HUES6 (cell line): ENCODE measurements at regions not wholly inside any gene's neighbourhood (a gene's known extent, or its start where the extent isn't known, plus 50 kb on each side); places are given as distances from the start of the nearest gene placed in this dataset.

Source experiments
- H3K27ac ChIP-seq: 2 replicates; pipeline ENCODE4 v1.7.0; 2013; ENCODE audit warnings: low read depth, mild to moderate bottlenecking, low read length, inconsistent platforms
- H3K27me3 ChIP-seq: 2 replicates; pipeline ENCODE4 v1.6.1; 2013; ENCODE audit warnings: low read length; ENCODE audit not compliant: control insufficient read depth, insufficient read depth
- H3K36me3 ChIP-seq: 2 replicates; pipeline ENCODE4 v1.6.1; 2013; ENCODE audit warnings: low read length; ENCODE audit not compliant: control insufficient read depth, insufficient read depth
- H3K4me1 ChIP-seq: 2 replicates; pipeline ENCODE4 v1.6.1; 2013; ENCODE audit warnings: low read length; ENCODE audit not compliant: control insufficient read depth, insufficient read depth
- H3K4me3 ChIP-seq: 2 replicates; pipeline ENCODE4 v1.5.1; 2013; ENCODE audit warnings: low read depth, low read length
- H3K9ac ChIP-seq: one replicate; pipeline ENCODE4 v1.6.1; 2013; ENCODE audit warnings: mild to moderate bottlenecking, low read length
- H3K9me3 ChIP-seq: 2 replicates; pipeline ENCODE4 v1.6.1; 2013; ENCODE audit warnings: low read depth, low read length; ENCODE audit not compliant: control insufficient read depth, insufficient read depth

DNA sequence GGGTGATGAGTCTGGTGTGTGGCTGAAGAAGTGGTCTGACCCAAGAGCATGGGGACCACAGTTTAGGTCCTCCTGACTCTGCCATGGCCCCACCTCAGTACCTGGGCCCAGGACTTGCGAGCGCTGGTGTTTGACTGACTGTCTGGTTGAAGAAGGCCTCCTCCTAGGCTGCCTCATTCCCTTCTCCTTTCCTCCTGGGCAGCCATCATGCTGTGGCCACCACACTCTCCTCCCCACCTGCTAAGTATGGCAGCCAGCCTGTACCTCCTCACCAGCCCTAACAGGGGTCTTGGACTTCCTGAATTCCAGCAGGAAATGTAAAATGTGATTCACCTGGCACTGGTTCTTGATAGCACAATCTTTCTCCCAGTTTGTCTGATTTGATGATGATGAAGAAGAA lies 156.8 kb upstream of the GPR26 start:
- Histone ChIP-seq H3K27ac (no peak overlapping the region), H3K4me1 (peaks cover 15% of the 10 kb centered on the region), H3K36me3 (no peaks in the 10 kb centered on the region), H3K9ac (no peak overlapping the region), H3K4me3 (no peak overlapping the region), H3K9me3 (no peaks in the 10 kb centered on the region), H3K27me3 (no peaks in the 10 kb centered on the region)

DNA sequence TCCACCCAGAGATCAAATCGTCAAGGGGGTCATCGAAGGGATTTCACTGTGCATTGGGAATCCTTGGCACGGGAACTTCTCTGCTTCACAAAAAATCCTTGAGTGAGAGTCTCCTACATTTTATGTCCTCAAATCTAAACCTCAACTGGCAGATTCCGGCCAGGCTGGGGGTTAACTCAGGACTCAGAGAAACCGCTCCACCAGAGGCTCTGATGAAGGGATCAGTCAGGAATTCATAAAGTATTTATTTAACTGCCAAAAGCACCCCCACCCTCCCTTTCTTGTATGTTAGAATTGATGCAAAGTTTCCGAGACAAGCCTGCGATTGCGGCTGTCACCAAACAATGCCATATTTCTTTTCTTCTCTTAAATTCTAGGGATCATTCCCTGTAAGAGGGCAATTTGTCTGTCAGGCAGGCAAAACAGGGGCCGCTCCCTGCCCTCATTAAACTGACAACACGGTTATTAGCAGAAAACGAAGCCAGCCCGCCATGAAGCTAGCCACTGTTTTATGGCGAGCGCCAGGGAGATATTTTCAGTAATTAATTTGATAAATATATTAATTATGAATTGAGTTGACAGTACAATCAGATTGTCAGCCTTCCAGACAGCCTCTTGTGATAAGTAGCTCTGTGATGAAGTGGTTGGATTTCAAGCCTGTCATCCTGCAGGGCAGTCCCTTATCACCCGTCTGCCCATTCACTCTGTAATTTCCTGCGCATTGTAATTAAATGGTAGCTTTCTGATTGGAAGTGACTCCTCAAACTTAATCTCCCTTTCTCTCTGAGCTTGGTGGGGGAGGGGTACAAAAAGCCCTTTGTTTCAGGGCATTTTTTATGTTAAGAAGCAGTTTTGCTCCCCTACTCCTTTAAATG lies 153.0 kb upstream of the GPR26 start:
- H3K4me3 ChIP-seq, result no peak overlapping the region
- H3K27ac ChIP-seq, result no peak overlapping the region
- no peak overlapping the region for H3K9ac ChIP-seq

DNA sequence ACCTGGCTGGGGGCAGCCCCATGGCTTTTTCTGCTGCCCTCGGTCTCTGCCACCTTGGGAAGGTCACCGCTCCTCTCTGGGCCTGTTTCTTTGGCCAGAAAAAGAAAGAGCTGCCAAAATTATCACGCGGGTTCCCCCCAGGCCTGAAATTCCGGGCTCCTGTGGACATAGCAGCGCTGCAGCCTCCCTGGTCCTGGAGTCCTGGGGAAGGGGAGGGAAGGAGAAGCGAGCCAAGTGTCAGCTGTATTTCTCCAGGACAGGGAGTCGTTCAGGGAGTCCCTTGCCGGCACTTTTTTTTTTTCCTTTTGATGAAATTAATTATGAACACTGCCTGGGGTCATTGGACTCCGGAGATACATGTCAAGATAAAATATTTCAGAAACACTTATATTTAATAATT lies 152.3 kb upstream of the GPR26 start:
- Histone ChIP-seq H3K9me3 (no peaks in the 10 kb centered on the region), H3K27me3 (no peaks in the 10 kb centered on the region), H3K4me1 (peaks cover 20% of the 10 kb centered on the region), H3K9ac (no peak overlapping the region), H3K27ac (no peak overlapping the region), H3K4me3 (no peak overlapping the region), H3K36me3 (no peaks in the 10 kb centered on the region)

More for the DNA sequence above, 153.0 kb upstream of the GPR26 start:
- H3K4me1 ChIP-seq, result peaks cover 20% of the 10 kb centered on the region
- no peaks in the 10 kb centered on the region for H3K9me3 ChIP-seq
- no peaks in the 10 kb centered on the region for H3K36me3 ChIP-seq
- no peaks in the 10 kb centered on the region for H3K27me3 ChIP-seq

DNA sequence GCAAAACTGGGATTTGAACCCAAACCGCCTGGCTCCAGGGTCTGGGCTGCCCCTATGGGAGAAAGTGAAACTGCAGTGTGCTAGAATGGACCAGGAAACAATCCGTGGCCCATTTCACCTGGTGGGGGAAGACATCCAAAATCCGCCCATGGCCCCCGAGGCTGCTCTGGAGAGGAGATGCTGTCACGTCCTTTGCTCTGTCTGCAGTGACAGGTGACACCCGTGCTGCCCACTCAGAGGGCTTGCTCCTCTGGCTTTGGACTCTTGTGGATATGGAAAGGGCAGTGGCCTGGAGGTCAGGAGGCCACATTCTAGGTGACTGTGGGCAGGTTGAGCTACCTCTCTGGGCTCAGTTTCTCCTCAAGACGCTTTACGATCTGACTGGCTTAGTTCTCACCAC lies 151.2 kb upstream of the GPR26 start:
- H3K9me3 ChIP-seq, result no peaks in the 10 kb centered on the region
- no peak overlapping the region for H3K9ac ChIP-seq
- no peak overlapping the region for H3K27ac ChIP-seq
- H3K4me1 ChIP-seq, result peaks cover 20% of the 10 kb centered on the region
- no peak overlapping the region for H3K4me3 ChIP-seq
- H3K36me3 ChIP-seq, result no peaks in the 10 kb centered on the region
- no peaks in the 10 kb centered on the region for H3K27me3 ChIP-seq

DNA sequence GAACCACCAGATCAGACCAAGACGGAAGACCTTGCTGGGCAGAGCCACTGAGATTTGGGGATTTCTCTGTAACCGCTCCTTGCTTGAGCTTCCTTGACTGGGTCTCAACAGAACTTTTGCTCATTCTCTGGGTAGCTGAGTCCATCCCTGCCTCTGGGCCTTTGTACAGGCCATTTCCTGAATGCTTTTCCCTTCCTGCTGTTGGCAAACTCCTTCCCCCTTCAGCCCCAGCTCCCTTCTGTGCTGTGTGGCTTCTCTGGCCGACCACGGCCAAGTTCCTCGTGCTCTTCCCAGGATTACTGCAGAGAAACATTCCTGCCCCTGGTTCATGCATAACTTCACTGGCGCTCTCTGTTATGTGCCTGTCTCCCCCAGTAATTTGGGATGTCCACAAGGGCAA lies 150.5 kb upstream of the GPR26 start:
- Histone ChIP-seq H3K9ac (no peak overlapping the region), H3K36me3 (no peaks in the 10 kb centered on the region), H3K4me3 (no peak overlapping the region), H3K27ac (no peak overlapping the region), H3K4me1 (peaks cover 20% of the 10 kb centered on the region), H3K9me3 (no peaks in the 10 kb centered on the region), H3K27me3 (no peaks in the 10 kb centered on the region)

DNA sequence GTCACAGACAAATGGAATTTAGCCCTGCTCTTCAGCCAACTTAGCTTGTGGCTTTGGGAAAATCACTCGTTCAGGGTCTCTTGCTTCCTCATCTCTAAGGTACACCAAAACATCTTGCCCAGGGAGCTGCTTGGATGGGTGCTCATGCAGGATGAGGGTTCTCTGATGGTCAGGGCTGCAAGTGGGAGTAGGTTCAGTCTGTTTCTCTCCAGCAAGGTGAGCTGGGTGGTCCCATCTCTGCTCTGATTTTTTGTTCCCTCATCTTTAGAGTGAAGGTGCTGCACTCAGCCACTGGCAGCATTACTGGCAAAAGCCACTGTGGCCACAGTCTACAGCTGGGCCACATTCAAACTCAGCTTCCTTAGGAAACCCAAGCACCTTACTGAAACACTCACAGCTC lies 149.9 kb upstream of the GPR26 start:
- Histone ChIP-seq H3K9ac (no peak overlapping the region), H3K36me3 (no peaks in the 10 kb centered on the region), H3K4me1 (peaks cover 20% of the 10 kb centered on the region), H3K27me3 (no peaks in the 10 kb centered on the region), H3K4me3 (no peak overlapping the region), H3K9me3 (no peaks in the 10 kb centered on the region), H3K27ac (no peak overlapping the region)

DNA sequence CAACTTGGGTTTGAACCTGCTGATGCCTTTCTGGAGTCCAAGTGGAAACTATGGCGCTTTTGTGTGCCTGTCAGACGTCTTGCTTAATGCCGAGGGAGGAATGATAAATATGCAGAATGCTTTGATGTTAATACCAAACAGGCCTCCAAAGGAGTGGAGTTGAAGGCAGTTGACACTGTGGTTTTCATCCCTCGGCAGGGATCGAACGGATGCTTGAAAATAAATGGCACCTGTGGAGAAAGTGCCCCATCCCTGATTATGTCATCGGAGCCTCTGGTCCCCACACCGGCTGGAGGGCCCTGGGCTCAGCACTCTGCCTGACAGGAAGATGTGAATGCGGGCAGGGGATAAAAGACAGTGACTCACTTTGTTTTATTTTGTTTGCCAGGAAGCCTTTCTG lies 148.7 kb upstream of the GPR26 start:
- H3K4me3 ChIP-seq, result no peak overlapping the region
- peaks cover 20% of the 10 kb centered on the region for H3K4me1 ChIP-seq
- no peak overlapping the region for H3K27ac ChIP-seq
- H3K9me3 ChIP-seq, result no peaks in the 10 kb centered on the region
- H3K27me3 ChIP-seq, result no peaks in the 10 kb centered on the region
- H3K36me3 ChIP-seq, result no peaks in the 10 kb centered on the region
- H3K9ac ChIP-seq, result no peak overlapping the region

DNA sequence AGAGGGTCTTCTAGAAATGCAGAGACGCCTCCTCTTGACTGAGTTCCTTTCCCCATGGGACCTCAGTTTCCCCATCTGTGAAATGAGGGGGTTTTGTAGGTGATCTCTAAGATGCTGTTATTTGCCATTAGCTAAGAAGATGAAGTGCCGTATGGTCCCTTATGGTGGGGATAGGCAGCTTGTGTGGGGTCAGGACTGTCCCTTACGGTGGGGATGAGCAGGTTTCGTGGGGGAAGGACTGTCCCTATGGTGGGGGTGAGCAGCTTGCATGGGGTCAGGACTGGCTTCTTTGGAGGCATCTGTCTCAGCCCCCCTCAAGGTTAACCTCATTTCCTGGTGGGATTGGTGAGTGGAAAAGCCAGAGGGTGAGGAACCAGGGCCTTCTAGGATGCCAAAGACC lies 148.3 kb upstream of the GPR26 start:
- H3K4me3 ChIP-seq, result no peak overlapping the region
- peaks cover 19% of the 10 kb centered on the region for H3K4me1 ChIP-seq
- H3K27me3 ChIP-seq, result no peaks in the 10 kb centered on the region
- H3K36me3 ChIP-seq, result no peaks in the 10 kb centered on the region
- no peaks in the 10 kb centered on the region for H3K9me3 ChIP-seq
- no peak overlapping the region for H3K9ac ChIP-seq
- H3K27ac ChIP-seq, result no peak overlapping the region

DNA sequence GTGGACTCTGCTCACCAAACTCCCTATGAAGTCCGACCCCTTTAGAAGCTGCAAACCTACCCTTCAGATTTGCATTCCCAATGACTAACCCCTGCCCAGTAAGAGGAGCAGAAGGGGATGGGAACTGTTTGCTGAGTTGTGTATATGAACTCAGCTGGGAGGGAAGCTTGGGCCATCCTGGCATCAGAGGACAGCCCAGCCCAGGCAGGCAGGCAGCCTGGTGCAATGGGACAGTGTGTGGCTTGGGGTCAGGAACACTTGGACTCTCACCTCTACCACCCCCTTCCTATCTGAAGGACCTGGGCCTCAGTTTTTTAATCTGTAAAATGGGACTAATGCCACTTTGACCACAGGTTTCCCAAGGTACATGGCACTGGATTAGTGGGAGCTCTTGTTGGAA lies 147.4 kb upstream of the GPR26 start:
- H3K9ac ChIP-seq, result no peak overlapping the region
- H3K27me3 ChIP-seq, result no peaks in the 10 kb centered on the region
- H3K36me3 ChIP-seq, result no peaks in the 10 kb centered on the region
- no peak overlapping the region for H3K4me3 ChIP-seq
- no peaks in the 10 kb centered on the region for H3K9me3 ChIP-seq
- no peak overlapping the region for H3K27ac ChIP-seq
- H3K4me1 ChIP-seq, result peaks cover 10% of the 10 kb centered on the region

DNA sequence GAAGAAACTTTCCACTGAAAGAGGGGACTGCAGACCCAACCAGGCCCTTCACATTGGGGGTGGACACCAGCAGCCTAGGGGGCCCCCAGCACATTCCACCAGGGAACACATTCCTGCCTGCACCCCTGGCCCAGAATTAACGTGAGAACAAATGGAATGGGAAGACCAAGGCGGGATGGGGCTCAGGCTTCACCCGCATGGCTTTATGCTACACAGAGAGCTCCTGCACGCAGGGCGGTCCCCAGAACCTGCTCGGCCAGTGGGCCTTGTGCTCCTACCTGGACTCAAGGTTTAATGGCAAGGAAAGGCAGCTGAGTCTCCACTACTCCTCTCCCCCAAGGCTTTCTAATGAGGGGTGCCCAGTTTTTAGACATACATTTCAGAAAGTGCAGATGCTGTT lies 146.3 kb upstream of the GPR26 start:
- Histone ChIP-seq H3K9me3 (no peaks in the 10 kb centered on the region), H3K27ac (no peak overlapping the region), H3K4me3 (no peak overlapping the region), H3K9ac (no peak overlapping the region), H3K4me1 (0 out of 2 replicates have a peak, but pooled peaks cover 5% of the 10 kb centered on the region), H3K27me3 (no peaks in the 10 kb centered on the region), H3K36me3 (no peaks in the 10 kb centered on the region)

DNA sequence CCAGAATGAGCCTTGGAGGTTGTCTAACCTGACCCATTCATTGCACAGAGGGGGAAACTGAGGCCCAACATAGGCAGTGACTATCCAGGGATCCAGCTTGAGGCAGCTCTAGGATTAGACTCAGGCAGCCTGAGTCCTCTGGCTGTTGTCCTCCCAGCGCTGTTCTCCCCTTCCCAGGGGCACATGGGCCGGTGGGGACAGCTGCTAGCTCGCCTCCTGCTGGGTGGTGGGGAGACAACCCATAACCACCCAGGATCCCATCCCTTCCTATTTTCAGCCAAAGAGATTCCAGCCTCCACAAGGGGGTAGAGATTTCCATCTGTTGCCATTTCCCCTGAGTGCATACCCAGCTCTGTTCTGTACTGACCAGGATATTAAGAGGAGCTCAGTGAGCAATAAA lies 145.1 kb upstream of the GPR26 start:
- Histone ChIP-seq H3K9ac (no peak overlapping the region), H3K9me3 (no peaks in the 10 kb centered on the region), H3K36me3 (no peaks in the 10 kb centered on the region), H3K4me1 (0 out of 2 replicates have a peak, but pooled peaks cover 5% of the 10 kb centered on the region), H3K4me3 (no peak overlapping the region), H3K27me3 (no peaks in the 10 kb centered on the region), H3K27ac (no peak overlapping the region)
